Breast epithelium (tissue), 3 donors: ENCODE measurements at regions not wholly inside any gene's neighbourhood (a gene's known extent, or its start where the extent isn't known, plus 50 kb on each side); places are given as distances from the start of the nearest gene placed in this dataset.

ENCODE experiments used
- CTCF ChIP-seq, 3 donors: fragments of 450-650 bp; IDR thresholded peaks; one replicate each; pipeline ENCODE4 v1.5.1; 2016 to 2017; ENCODE audit warnings: antibody characterized with exemption in 3 of 3, mild to moderate bottlenecking in 3 of 3, moderate library complexity in 3 of 3
- POLR2A ChIP-seq: fragments of 450-650 bp; IDR thresholded peaks from one replicate; pipeline ENCODE4 v1.6.1; 2016; ENCODE audit warnings: antibody characterized with exemption, mild to moderate bottlenecking, moderate library complexity

- TF ChIP-seq CTCF (IDR thresholded peaks at IDR 0.05), result no peak
- no peak for TF ChIP-seq POLR2A
These were observed 138.3 kb upstream of the TPM1 start for GRCh38 chr15:62904041-62904910.
